H1 (cell line): ENCODE measurements at regions not wholly inside any gene's neighbourhood (a gene's known extent, or its start where the extent isn't known, plus 50 kb on each side); places are given as distances from the start of the nearest gene placed in this dataset.

Experiments used
- TBP ChIP-seq: IDR thresholded peaks from 2 replicates; pipeline ENCODE4 v1.6.1; 2011; ENCODE audit warnings: low read depth, low read length, improper control_type of control experiment
- TF ChIP-seq, protein P1 (sequence below): IDR thresholded peaks from 2 replicates; pipeline ENCODE4 v1.6.1; 2011; ENCODE audit warnings: low read length, improper control_type of control experiment
- TF ChIP-seq, protein P2 (sequence below), 3 experiments: IDR thresholded peaks; 1 replicate in 2 of 3; 2 replicates in 1 of 3; pipeline versions ENCODE4 v1.5.1 to v1.6.1; 2011; ENCODE audit warnings: low read length in 3 of 3, mild to moderate bottlenecking in 3 of 3, inconsistent platforms in 2 of 3, low read depth in 1 of 3, moderate library complexity in 1 of 3; ENCODE audit not compliant: insufficient read depth in 1 of 3; ENCODE audit errors: control extremely low read depth in 1 of 3
- TF ChIP-seq, protein P3 (sequence below): fragments of 300-600 bp; sonication (generic); IDR thresholded peaks from 2 replicates; pipeline ENCODE4 v1.7.1; 2012; ENCODE audit warnings: low read length, moderate library complexity, mild to moderate bottlenecking, inconsistent platforms; ENCODE audit not compliant: insufficient replicate concordance

DNA sequence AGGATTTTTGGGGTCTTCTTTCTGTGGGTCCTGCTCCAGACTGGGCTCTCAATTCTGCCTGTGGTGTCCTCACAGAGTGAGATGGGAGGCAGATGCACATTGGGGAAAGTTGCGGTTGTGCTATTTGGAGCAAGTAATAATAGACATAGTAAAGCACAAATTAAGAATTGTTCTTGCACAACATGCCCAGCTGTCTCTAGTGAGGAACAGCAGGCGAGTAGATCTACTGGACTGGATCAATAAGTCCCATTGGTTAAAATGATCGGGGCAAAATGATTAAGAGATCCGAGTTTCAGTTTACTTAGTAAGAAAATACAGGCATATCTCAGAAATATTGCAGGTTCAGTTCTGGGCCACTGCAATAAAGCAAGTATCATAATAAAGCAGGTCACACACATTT lies 448.3 kb upstream of the PROX1 start:
- TF ChIP-seq, protein P1, sequence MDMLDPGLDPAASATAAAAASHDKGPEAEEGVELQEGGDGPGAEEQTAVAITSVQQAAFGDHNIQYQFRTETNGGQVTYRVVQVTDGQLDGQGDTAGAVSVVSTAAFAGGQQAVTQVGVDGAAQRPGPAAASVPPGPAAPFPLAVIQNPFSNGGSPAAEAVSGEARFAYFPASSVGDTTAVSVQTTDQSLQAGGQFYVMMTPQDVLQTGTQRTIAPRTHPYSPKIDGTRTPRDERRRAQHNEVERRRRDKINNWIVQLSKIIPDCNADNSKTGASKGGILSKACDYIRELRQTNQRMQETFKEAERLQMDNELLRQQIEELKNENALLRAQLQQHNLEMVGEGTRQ: no peak
- TF ChIP-seq, protein P2, sequence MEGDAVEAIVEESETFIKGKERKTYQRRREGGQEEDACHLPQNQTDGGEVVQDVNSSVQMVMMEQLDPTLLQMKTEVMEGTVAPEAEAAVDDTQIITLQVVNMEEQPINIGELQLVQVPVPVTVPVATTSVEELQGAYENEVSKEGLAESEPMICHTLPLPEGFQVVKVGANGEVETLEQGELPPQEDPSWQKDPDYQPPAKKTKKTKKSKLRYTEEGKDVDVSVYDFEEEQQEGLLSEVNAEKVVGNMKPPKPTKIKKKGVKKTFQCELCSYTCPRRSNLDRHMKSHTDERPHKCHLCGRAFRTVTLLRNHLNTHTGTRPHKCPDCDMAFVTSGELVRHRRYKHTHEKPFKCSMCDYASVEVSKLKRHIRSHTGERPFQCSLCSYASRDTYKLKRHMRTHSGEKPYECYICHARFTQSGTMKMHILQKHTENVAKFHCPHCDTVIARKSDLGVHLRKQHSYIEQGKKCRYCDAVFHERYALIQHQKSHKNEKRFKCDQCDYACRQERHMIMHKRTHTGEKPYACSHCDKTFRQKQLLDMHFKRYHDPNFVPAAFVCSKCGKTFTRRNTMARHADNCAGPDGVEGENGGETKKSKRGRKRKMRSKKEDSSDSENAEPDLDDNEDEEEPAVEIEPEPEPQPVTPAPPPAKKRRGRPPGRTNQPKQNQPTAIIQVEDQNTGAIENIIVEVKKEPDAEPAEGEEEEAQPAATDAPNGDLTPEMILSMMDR (IDR thresholded peaks at IDR 0.05; ENCODE audit: control extremely low read depth in 1 of 3, insufficient read depth in 1 of 3, low read depth in 1 of 3, low read length in 3 of 3): no peak
- no peak for TF ChIP-seq TBP
- TF ChIP-seq, protein P3, sequence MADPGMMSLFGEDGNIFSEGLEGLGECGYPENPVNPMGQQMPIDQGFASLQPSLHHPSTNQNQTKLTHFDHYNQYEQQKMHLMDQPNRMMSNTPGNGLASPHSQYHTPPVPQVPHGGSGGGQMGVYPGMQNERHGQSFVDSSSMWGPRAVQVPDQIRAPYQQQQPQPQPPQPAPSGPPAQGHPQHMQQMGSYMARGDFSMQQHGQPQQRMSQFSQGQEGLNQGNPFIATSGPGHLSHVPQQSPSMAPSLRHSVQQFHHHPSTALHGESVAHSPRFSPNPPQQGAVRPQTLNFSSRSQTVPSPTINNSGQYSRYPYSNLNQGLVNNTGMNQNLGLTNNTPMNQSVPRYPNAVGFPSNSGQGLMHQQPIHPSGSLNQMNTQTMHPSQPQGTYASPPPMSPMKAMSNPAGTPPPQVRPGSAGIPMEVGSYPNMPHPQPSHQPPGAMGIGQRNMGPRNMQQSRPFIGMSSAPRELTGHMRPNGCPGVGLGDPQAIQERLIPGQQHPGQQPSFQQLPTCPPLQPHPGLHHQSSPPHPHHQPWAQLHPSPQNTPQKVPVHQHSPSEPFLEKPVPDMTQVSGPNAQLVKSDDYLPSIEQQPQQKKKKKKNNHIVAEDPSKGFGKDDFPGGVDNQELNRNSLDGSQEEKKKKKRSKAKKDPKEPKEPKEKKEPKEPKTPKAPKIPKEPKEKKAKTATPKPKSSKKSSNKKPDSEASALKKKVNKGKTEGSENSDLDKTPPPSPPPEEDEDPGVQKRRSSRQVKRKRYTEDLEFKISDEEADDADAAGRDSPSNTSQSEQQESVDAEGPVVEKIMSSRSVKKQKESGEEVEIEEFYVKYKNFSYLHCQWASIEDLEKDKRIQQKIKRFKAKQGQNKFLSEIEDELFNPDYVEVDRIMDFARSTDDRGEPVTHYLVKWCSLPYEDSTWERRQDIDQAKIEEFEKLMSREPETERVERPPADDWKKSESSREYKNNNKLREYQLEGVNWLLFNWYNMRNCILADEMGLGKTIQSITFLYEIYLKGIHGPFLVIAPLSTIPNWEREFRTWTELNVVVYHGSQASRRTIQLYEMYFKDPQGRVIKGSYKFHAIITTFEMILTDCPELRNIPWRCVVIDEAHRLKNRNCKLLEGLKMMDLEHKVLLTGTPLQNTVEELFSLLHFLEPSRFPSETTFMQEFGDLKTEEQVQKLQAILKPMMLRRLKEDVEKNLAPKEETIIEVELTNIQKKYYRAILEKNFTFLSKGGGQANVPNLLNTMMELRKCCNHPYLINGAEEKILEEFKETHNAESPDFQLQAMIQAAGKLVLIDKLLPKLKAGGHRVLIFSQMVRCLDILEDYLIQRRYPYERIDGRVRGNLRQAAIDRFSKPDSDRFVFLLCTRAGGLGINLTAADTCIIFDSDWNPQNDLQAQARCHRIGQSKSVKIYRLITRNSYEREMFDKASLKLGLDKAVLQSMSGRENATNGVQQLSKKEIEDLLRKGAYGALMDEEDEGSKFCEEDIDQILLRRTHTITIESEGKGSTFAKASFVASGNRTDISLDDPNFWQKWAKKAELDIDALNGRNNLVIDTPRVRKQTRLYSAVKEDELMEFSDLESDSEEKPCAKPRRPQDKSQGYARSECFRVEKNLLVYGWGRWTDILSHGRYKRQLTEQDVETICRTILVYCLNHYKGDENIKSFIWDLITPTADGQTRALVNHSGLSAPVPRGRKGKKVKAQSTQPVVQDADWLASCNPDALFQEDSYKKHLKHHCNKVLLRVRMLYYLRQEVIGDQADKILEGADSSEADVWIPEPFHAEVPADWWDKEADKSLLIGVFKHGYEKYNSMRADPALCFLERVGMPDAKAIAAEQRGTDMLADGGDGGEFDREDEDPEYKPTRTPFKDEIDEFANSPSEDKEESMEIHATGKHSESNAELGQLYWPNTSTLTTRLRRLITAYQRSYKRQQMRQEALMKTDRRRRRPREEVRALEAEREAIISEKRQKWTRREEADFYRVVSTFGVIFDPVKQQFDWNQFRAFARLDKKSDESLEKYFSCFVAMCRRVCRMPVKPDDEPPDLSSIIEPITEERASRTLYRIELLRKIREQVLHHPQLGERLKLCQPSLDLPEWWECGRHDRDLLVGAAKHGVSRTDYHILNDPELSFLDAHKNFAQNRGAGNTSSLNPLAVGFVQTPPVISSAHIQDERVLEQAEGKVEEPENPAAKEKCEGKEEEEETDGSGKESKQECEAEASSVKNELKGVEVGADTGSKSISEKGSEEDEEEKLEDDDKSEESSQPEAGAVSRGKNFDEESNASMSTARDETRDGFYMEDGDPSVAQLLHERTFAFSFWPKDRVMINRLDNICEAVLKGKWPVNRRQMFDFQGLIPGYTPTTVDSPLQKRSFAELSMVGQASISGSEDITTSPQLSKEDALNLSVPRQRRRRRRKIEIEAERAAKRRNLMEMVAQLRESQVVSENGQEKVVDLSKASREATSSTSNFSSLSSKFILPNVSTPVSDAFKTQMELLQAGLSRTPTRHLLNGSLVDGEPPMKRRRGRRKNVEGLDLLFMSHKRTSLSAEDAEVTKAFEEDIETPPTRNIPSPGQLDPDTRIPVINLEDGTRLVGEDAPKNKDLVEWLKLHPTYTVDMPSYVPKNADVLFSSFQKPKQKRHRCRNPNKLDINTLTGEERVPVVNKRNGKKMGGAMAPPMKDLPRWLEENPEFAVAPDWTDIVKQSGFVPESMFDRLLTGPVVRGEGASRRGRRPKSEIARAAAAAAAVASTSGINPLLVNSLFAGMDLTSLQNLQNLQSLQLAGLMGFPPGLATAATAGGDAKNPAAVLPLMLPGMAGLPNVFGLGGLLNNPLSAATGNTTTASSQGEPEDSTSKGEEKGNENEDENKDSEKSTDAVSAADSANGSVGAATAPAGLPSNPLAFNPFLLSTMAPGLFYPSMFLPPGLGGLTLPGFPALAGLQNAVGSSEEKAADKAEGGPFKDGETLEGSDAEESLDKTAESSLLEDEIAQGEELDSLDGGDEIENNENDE: no peak
